GM23338 (cell line): ENCODE measurements at regions not wholly inside any gene's neighbourhood (a gene's known extent, or its start where the extent isn't known, plus 50 kb on each side); places are given as distances from the start of the nearest gene placed in this dataset.

Experiments
- ATAC-seq: fragments of 200-7000 bp; cut with Tn5 transposase; 3 replicates; pipeline ENCODE4 v1.9.1; 2020
- DNase-seq: peaks from one replicate; pipeline ENCODE4 v3.0.0-alpha.2; 2015; ENCODE audit warnings: low spot score
- H2AFZ ChIP-seq: fragments of 200-600 bp; sonication (generic); 2 replicates; pipeline ENCODE4 v1.8.0; 2016; ENCODE audit warnings: antibody characterized with exemption, mild to moderate bottlenecking, moderate library complexity
- H3F3A ChIP-seq: fragments of 200-600 bp; sonication (generic); replicated peaks from 2 replicates; pipeline ENCODE4 v1.8.0; 2017; ENCODE audit warnings: antibody characterized with exemption, mixed run types, low read depth
- H3K27ac ChIP-seq: fragments of 200-600 bp; sonication (generic); 2 replicates; pipeline ENCODE4 v1.6.1; 2016; ENCODE audit warnings: low read depth
- H3K27me3 ChIP-seq: fragments of 200-600 bp; sonication (generic); 2 replicates; pipeline ENCODE4 v1.8.0; 2016; ENCODE audit warnings: mild to moderate bottlenecking, mixed run types, moderate library complexity; ENCODE audit not compliant: insufficient read depth
- H3K36me3 ChIP-seq: fragments of 200-600 bp; sonication (generic); 2 replicates; pipeline ENCODE4 v1.8.0; 2016; ENCODE audit warnings: mild to moderate bottlenecking; ENCODE audit not compliant: insufficient read depth
- H3K4me1 ChIP-seq: fragments of 200-600 bp; sonication (generic); 2 replicates; pipeline ENCODE4 v1.8.0; 2016; ENCODE audit warnings: mild to moderate bottlenecking, moderate library complexity; ENCODE audit not compliant: insufficient read depth
- H3K4me2 ChIP-seq: fragments of 200-600 bp; sonication (generic); 2 replicates; pipeline ENCODE4 v1.7.1; 2017; ENCODE audit warnings: mixed run types
- H3K4me3 ChIP-seq: fragments of 200-600 bp; sonication (generic); 2 replicates; pipeline ENCODE4 v1.6.1; 2016; ENCODE audit warnings: mixed run types
- H3K79me2 ChIP-seq: fragments of 200-600 bp; sonication (generic); replicated peaks from 2 replicates; pipeline ENCODE4 v1.8.0; 2017; ENCODE audit warnings: mild to moderate bottlenecking; ENCODE audit not compliant: insufficient read depth
- H3K9me2 ChIP-seq: fragments of 200-600 bp; sonication (generic); 2 replicates; pipeline ENCODE4 v1.8.0; 2017; ENCODE audit not compliant: insufficient read depth
- H4K20me1 ChIP-seq: fragments of 200-600 bp; sonication (generic); replicated peaks from 2 replicates; pipeline ENCODE4 v1.8.0; 2017; ENCODE audit warnings: mild to moderate bottlenecking; ENCODE audit not compliant: insufficient read depth
- H3K27ac Mint-ChIP-seq: 2 replicates; pipeline ENCODE4 v1.8.0; 2020; ENCODE audit warnings: inconsistent platforms, mild to moderate bottlenecking, moderate library complexity, mixed read lengths
- H3K27me3 Mint-ChIP-seq: 3 replicates; pipeline ENCODE4 v1.8.0; 2022; ENCODE audit warnings: low read depth, mild to moderate bottlenecking, moderate library complexity, mixed read lengths, inconsistent platforms; ENCODE audit not compliant: insufficient read depth, poor library complexity
- H3K36me3 Mint-ChIP-seq: 3 replicates; pipeline ENCODE4 v1.8.0; 2021; ENCODE audit warnings: low read depth, mild to moderate bottlenecking, inconsistent platforms, moderate library complexity, mixed read lengths
- H3K4me1 Mint-ChIP-seq: 3 replicates; pipeline ENCODE4 v1.8.0; 2020; ENCODE audit warnings: mild to moderate bottlenecking, inconsistent platforms, mixed read lengths
- H3K4me3 Mint-ChIP-seq: 3 replicates; pipeline ENCODE4 v1.8.0; 2021; ENCODE audit warnings: moderate library complexity, mild to moderate bottlenecking, inconsistent platforms, mixed read lengths
- H3K9me3 Mint-ChIP-seq: 3 replicates; pipeline ENCODE4 v1.8.0; 2020; ENCODE audit warnings: moderate library complexity, mild to moderate bottlenecking, inconsistent platforms, mixed read lengths
- CREB1 ChIP-seq: fragments of 250-450 bp; sonication (Bioruptor Pico); IDR thresholded peaks from 2 replicates; pipeline ENCODE4 v1.5.0; 2020; ENCODE audit warnings: low read depth, mild to moderate bottlenecking, moderate library complexity
- EZH2 ChIP-seq: fragments of 200-600 bp; sonication (generic); IDR thresholded peaks from one replicate; pipeline ENCODE4 v1.8.0; 2017; ENCODE audit warnings: antibody characterized with exemption, mild to moderate bottlenecking, low read depth; ENCODE audit not compliant: unreplicated experiment
- JUNB ChIP-seq: IDR thresholded peaks from one replicate; pipeline ENCODE4 v1.6.1; 2016; ENCODE audit warnings: antibody characterized with exemption; ENCODE audit not compliant: unreplicated experiment
- NANOG ChIP-seq: IDR thresholded peaks from 2 replicates; pipeline ENCODE4 v1.6.1; 2016; ENCODE audit warnings: antibody characterized with exemption, borderline replicate concordance
- ZNF114 ChIP-seq: fragments of 250-450 bp; sonication (Bioruptor Pico); IDR thresholded peaks from 2 replicates; pipeline ENCODE4 v1.5.0; 2020; ENCODE audit warnings: mild to moderate bottlenecking, moderate library complexity
- ZNF331 ChIP-seq: fragments of 250-450 bp; sonication (Bioruptor Pico); IDR thresholded peaks from 2 replicates; pipeline ENCODE4 v1.5.0; 2020; ENCODE audit warnings: low read depth, mild to moderate bottlenecking, moderate library complexity
- TF ChIP-seq, protein P1 (sequence below), 2 experiments: fragments of 200-600 bp in 1 of 2; sonication (generic) in 1 of 2; conservative IDR thresholded peaks; 2 replicates each; pipeline versions ENCODE4 v1.5.1 to v1.6.1; 2016 to 2017; ENCODE audit warnings: antibody characterized with exemption in 2 of 2, low read depth in 2 of 2, mild to moderate bottlenecking in 2 of 2, moderate library complexity in 1 of 2
- TF ChIP-seq, protein P2 (sequence below): IDR thresholded peaks from one replicate; pipeline ENCODE4 v1.6.1; 2018; ENCODE audit warnings: antibody characterized with exemption; ENCODE audit not compliant: unreplicated experiment
- TF ChIP-seq, protein P3 (sequence below): fragments of 250-450 bp; sonication (Bioruptor Pico); IDR thresholded peaks from 2 replicates; pipeline ENCODE4 v1.5.0; 2020; ENCODE audit warnings: mild to moderate bottlenecking, moderate library complexity
- TF ChIP-seq, protein P4 (sequence below): IDR thresholded peaks from 2 replicates; pipeline ENCODE4 v1.6.1; 2016; ENCODE audit warnings: antibody characterized with exemption

DNA sequence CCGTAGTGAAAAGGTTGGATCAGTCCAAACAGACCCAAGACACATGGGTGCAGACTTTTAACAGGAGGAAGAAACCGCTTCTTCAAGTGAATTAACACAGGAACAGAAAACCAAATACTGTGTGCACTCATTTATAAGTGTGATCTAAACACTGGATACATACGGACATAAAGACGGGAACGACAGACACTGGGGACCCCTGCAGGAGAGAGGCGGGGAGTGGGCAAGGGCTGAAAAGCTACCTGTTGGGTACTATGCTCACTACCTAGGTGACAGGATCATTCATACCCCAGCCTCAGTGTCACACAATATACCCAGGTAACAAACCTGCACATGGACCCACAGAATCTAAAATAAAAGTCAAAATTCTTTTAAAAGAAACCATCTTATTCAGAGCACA lies 326.0 kb upstream of the NOCT start:
- H3F3A ChIP-seq: no peaks in the 10 kb centered on the region
- H2AFZ ChIP-seq: no peak overlapping the region
- no peaks in the 10 kb centered on the region for H4K20me1 ChIP-seq
- no peak overlapping the region for H3K27ac ChIP-seq
- ATAC-seq (peak; percentile 40; the same call in 1 of the 3 replicates), DNase-seq (no peak)
- TF ChIP-seq, protein P1, sequence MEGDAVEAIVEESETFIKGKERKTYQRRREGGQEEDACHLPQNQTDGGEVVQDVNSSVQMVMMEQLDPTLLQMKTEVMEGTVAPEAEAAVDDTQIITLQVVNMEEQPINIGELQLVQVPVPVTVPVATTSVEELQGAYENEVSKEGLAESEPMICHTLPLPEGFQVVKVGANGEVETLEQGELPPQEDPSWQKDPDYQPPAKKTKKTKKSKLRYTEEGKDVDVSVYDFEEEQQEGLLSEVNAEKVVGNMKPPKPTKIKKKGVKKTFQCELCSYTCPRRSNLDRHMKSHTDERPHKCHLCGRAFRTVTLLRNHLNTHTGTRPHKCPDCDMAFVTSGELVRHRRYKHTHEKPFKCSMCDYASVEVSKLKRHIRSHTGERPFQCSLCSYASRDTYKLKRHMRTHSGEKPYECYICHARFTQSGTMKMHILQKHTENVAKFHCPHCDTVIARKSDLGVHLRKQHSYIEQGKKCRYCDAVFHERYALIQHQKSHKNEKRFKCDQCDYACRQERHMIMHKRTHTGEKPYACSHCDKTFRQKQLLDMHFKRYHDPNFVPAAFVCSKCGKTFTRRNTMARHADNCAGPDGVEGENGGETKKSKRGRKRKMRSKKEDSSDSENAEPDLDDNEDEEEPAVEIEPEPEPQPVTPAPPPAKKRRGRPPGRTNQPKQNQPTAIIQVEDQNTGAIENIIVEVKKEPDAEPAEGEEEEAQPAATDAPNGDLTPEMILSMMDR (conservative IDR thresholded peaks at IDR 0.05; ENCODE audit: low read depth in 2 of 2): peak; percentile 33 to 52
- TF ChIP-seq ZNF331 (CRISPR knock-in tag) (no peak), ZNF114 (no peak)
- no peak overlapping the region for H3K4me2 ChIP-seq
- H3K4me1 Mint-ChIP-seq: peaks cover 12% of the 10 kb centered on the region
- no peaks in the 10 kb centered on the region for H3K36me3 ChIP-seq
- H3K27me3 Mint-ChIP-seq: peaks cover 2% of the 10 kb centered on the region
- no peak overlapping the region for H3K27ac Mint-ChIP-seq
- peaks cover 14% of the 10 kb centered on the region for H3K4me1 ChIP-seq
- no peaks in the 10 kb centered on the region for H3K36me3 Mint-ChIP-seq
- H3K79me2 ChIP-seq: no peaks in the 10 kb centered on the region
- no peaks in the 10 kb centered on the region; the same call in 2 of the 3 replicates for H3K9me3 Mint-ChIP-seq
- H3K4me3 Mint-ChIP-seq: no peak overlapping the region
- no peak overlapping the region for H3K4me3 ChIP-seq
- no peaks in the 10 kb centered on the region for H3K9me2 ChIP-seq
- no peaks in the 10 kb centered on the region for H3K27me3 ChIP-seq

DNA sequence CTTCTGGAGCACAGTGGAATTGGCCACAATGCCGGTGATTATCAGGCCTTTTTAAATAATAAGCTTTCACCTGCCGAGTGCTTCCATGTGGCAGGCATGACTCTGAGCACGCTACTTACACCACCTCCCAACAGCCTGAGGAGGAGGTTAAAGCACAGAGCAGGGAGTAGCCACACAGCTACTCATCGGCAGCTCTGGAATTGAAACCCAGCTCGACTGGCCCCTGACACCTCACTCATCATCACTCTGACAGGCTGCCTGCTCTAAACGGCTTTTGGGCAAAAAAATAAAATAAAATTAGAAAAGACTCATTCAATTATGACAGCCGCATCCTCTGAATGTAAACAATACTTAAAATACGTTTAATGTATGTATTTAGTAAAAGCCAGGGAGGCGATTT lies 326.4 kb upstream of the NOCT start:
- Histone ChIP-seq H3K27me3 (no peaks in the 10 kb centered on the region), H2AFZ (no peak overlapping the region), H3K4me1 (peaks cover 14% of the 10 kb centered on the region), H3K9me2 (no peaks in the 10 kb centered on the region), H3K36me3 (0 out of 2 replicates have a peak, but pooled peaks cover 2% of the 10 kb centered on the region), H3K79me2 (no peaks in the 10 kb centered on the region), H3K27ac (no peak overlapping the region), H3F3A (no peaks in the 10 kb centered on the region), H4K20me1 (no peaks in the 10 kb centered on the region), H3K4me2 (no peak overlapping the region), H3K4me3 (no peak overlapping the region)
- no peaks in the 10 kb centered on the region; the same call in 2 of the 3 replicates for H3K9me3 Mint-ChIP-seq
- H3K4me1 Mint-ChIP-seq: peaks cover 12% of the 10 kb centered on the region
- peak; percentile 45; the same call in 2 of the 3 replicates for ATAC-seq
- DNase-seq: no peak
- peaks cover 2% of the 10 kb centered on the region for H3K27me3 Mint-ChIP-seq
- H3K36me3 Mint-ChIP-seq: no peaks in the 10 kb centered on the region
- no peak overlapping the region for H3K27ac Mint-ChIP-seq
- H3K4me3 Mint-ChIP-seq: no peak overlapping the region
- TF ChIP-seq JUNB (no peak), EZH2 (no peak), NANOG (no peak), CREB1 (CRISPR knock-in tag) (no peak)
- TF ChIP-seq, protein P2, sequence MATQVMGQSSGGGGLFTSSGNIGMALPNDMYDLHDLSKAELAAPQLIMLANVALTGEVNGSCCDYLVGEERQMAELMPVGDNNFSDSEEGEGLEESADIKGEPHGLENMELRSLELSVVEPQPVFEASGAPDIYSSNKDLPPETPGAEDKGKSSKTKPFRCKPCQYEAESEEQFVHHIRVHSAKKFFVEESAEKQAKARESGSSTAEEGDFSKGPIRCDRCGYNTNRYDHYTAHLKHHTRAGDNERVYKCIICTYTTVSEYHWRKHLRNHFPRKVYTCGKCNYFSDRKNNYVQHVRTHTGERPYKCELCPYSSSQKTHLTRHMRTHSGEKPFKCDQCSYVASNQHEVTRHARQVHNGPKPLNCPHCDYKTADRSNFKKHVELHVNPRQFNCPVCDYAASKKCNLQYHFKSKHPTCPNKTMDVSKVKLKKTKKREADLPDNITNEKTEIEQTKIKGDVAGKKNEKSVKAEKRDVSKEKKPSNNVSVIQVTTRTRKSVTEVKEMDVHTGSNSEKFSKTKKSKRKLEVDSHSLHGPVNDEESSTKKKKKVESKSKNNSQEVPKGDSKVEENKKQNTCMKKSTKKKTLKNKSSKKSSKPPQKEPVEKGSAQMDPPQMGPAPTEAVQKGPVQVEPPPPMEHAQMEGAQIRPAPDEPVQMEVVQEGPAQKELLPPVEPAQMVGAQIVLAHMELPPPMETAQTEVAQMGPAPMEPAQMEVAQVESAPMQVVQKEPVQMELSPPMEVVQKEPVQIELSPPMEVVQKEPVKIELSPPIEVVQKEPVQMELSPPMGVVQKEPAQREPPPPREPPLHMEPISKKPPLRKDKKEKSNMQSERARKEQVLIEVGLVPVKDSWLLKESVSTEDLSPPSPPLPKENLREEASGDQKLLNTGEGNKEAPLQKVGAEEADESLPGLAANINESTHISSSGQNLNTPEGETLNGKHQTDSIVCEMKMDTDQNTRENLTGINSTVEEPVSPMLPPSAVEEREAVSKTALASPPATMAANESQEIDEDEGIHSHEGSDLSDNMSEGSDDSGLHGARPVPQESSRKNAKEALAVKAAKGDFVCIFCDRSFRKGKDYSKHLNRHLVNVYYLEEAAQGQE: no peak
- TF ChIP-seq, protein P3, sequence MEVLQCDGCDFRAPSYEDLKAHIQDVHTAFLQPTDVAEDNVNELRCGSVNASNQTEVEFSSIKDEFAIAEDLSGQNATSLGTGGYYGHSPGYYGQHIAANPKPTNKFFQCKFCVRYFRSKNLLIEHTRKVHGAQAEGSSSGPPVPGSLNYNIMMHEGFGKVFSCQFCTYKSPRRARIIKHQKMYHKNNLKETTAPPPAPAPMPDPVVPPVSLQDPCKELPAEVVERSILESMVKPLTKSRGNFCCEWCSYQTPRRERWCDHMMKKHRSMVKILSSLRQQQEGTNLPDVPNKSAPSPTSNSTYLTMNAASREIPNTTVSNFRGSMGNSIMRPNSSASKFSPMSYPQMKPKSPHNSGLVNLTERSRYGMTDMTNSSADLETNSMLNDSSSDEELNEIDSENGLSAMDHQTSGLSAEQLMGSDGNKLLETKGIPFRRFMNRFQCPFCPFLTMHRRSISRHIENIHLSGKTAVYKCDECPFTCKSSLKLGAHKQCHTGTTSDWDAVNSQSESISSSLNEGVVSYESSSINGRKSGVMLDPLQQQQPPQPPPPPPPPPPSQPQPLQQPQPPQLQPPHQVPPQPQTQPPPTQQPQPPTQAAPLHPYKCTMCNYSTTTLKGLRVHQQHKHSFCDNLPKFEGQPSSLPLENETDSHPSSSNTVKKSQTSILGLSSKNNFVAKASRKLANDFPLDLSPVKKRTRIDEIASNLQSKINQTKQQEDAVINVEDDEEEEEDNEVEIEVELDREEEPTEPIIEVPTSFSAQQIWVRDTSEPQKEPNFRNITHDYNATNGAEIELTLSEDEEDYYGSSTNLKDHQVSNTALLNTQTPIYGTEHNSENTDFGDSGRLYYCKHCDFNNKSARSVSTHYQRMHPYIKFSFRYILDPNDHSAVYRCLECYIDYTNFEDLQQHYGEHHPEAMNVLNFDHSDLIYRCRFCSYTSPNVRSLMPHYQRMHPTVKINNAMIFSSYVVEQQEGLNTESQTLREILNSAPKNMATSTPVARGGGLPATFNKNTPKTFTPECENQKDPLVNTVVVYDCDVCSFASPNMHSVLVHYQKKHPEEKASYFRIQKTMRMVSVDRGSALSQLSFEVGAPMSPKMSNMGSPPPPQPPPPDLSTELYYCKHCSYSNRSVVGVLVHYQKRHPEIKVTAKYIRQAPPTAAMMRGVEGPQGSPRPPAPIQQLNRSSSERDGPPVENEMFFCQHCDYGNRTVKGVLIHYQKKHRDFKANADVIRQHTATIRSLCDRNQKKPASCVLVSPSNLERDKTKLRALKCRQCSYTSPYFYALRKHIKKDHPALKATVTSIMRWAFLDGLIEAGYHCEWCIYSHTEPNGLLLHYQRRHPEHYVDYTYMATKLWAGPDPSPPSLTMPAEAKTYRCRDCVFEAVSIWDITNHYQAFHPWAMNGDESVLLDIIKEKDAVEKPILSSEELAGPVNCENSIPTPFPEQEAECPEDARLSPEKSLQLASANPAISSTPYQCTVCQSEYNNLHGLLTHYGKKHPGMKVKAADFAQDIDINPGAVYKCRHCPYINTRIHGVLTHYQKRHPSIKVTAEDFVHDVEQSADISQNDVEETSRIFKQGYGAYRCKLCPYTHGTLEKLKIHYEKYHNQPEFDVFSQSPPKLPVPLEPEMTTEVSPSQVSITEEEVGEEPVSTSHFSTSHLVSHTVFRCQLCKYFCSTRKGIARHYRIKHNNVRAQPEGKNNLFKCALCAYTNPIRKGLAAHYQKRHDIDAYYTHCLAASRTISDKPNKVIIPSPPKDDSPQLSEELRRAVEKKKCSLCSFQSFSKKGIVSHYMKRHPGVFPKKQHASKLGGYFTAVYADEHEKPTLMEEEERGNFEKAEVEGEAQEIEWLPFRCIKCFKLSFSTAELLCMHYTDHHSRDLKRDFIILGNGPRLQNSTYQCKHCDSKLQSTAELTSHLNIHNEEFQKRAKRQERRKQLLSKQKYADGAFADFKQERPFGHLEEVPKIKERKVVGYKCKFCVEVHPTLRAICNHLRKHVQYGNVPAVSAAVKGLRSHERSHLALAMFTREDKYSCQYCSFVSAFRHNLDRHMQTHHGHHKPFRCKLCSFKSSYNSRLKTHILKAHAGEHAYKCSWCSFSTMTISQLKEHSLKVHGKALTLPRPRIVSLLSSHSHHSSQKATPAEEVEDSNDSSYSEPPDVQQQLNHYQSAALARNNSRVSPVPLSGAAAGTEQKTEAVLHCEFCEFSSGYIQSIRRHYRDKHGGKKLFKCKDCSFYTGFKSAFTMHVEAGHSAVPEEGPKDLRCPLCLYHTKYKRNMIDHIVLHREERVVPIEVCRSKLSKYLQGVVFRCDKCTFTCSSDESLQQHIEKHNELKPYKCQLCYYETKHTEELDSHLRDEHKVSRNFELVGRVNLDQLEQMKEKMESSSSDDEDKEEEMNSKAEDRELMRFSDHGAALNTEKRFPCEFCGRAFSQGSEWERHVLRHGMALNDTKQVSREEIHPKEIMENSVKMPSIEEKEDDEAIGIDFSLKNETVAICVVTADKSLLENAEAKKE: no peak
- TF ChIP-seq, protein P4, sequence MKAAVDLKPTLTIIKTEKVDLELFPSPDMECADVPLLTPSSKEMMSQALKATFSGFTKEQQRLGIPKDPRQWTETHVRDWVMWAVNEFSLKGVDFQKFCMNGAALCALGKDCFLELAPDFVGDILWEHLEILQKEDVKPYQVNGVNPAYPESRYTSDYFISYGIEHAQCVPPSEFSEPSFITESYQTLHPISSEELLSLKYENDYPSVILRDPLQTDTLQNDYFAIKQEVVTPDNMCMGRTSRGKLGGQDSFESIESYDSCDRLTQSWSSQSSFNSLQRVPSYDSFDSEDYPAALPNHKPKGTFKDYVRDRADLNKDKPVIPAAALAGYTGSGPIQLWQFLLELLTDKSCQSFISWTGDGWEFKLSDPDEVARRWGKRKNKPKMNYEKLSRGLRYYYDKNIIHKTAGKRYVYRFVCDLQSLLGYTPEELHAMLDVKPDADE: no peak
